ENCODE measurements at regions not wholly inside any gene's neighbourhood (a gene's known extent, or its start where the extent isn't known, plus 50 kb on each side); places are given as distances from the start of the nearest gene placed in this dataset.
"Not testable (repeated sequence)": the region's sequence is repeated elsewhere in the genome, so short reads cannot be mapped to it uniquely, and the experiment has no call there.

DNA sequence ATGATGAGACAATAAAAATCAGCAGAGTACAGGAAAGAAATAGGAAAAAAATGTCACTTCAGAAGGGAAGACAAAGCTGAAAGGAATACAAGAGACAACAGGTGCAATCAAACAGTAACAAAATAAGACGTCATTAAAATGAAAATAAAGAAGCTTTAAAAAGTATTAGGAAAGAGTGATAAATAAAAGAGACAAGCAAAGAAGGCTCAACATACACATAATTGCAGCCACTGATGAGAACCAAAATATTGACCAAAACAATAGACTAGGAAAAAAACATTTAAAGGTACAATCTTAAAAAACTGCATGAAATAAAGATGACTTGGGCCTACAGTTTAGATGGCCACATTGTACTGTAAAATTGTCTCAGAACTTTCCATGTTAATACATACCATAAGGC, 160.5 kb upstream of the MINDY3 start:
- POLR2A ChIA-PET, result no interaction called here
- no peak for TF ChIP-seq SP1 (IDR thresholded peaks at IDR 0.05)
- no peak for TF ChIP-seq ELF4 (IDR thresholded peaks at IDR 0.05)
- no peak for TF ChIP-seq FOXA1 (IDR thresholded peaks at IDR 0.05)
- no peak for TF ChIP-seq ARNT (IDR thresholded peaks at IDR 0.05)
- no peak for TF ChIP-seq BHLHE40 (IDR thresholded peaks at IDR 0.05; ENCODE audit: borderline replicate concordance)
- no peak for TF ChIP-seq HDGF (IDR thresholded peaks at IDR 0.05; ENCODE audit: borderline replicate concordance)
- no peak for TF ChIP-seq CTBP1 (IDR thresholded peaks at IDR 0.05; ENCODE audit: borderline replicate concordance)
- TF ChIP-seq, protein P1, sequence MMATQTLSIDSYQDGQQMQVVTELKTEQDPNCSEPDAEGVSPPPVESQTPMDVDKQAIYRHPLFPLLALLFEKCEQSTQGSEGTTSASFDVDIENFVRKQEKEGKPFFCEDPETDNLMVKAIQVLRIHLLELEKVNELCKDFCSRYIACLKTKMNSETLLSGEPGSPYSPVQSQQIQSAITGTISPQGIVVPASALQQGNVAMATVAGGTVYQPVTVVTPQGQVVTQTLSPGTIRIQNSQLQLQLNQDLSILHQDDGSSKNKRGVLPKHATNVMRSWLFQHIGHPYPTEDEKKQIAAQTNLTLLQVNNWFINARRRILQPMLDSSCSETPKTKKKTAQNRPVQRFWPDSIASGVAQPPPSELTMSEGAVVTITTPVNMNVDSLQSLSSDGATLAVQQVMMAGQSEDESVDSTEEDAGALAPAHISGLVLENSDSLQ (IDR thresholded peaks at IDR 0.05), result no peak
- TF ChIP-seq TARDBP (IDR thresholded peaks at IDR 0.05), result no peak
- TF ChIP-seq LEF1 (IDR thresholded peaks at IDR 0.05; ENCODE audit: borderline replicate concordance), result no peak
- TF ChIP-seq NFRKB (IDR thresholded peaks at IDR 0.05), result no peak
- TF ChIP-seq FOXK2 (IDR thresholded peaks at IDR 0.05), result no peak
- CTCF ChIA-PET, result no interaction called here
- no peak for DNase-seq (ENCODE audit: extremely low spot score)

DNA sequence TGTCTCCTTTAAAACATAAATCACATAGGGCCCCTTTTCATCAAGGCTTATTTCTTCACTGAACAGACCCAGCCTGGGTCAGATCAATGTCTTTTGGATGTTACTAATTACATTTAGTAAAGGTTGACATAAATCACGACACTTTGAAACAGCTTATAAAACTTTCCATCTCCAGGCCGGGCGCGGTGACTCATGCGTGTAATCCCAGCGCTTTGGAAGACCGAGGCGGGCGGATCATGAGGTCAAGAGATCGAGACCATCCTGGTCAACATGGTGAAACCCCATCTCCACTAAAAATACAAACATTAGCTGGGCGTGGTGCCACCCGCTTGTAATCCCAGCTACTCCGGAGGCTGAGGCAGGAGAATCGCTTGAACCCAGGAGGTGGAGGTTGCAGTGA, 166.5 kb upstream of the MINDY3 start:
- POLR2A ChIA-PET; CTCF ChIA-PET; DNase-seq (ENCODE audit: extremely low spot score): not testable (repeated sequence)

DNA sequence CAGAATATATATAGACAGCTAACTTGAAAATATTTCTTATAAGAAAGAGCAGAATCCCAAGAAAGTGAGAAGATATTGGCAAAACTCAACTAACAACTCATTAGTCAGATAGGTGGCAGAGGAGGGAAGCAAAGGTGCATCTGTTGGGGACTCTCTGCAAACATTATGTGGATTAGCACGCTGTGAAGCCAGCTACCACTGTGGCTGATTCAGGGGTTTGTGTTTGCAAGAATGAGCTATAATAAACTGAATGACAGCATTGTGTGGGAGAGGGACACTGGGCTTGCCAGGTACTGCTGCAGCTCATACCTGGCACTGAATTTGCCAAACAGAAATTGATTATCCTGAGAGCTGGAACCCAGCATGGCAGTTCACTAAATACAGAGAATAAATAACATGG, 170.3 kb upstream of the MINDY3 start:
- no peak for DNase-seq (ENCODE audit: extremely low spot score)
- ChIA-PET CTCF (no interaction called here), POLR2A (interaction anchor here (0.7 kb wide), 1 partner anchor 343 kb away, joined by 3 read pairs; no protein-coding TSS in a partner anchor)
- TF ChIP-seq CTBP1 (IDR thresholded peaks at IDR 0.05; ENCODE audit: borderline replicate concordance), result no peak
- TF ChIP-seq LEF1 (IDR thresholded peaks at IDR 0.05; ENCODE audit: borderline replicate concordance), result no peak
- TF ChIP-seq ZNF384 (IDR thresholded peaks at IDR 0.05), result no peak
- TF ChIP-seq L3MBTL2 (conservative IDR thresholded peaks at IDR 0.05), result no peak

DNA sequence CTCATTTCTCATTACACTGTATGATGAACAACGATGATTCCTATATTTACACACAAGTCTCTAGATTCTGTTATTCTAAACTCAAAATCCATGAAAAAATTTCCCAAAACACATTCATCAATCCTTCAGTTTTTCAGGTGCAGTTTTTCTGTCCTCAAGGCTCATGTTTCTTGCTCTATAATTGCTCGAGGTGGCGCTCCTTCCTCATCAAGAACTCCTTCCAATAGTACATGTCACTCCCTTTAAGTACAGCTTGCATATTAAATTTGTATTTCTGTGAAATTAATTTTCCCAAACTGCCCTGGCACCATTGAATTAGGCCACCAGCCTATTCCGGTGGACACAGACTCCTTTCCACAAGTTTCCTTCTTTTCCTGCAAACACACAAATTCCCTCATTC, 188.7 kb upstream of the MINDY3 start:
- TF ChIP-seq ZNF384 (IDR thresholded peaks at IDR 0.05) (no peak), BHLHE40 (IDR thresholded peaks at IDR 0.05; ENCODE audit: borderline replicate concordance) (no peak), NFRKB (IDR thresholded peaks at IDR 0.05) (no peak), TARDBP (IDR thresholded peaks at IDR 0.05) (no peak), LEF1 (IDR thresholded peaks at IDR 0.05; ENCODE audit: borderline replicate concordance) (no peak), SP1 (IDR thresholded peaks at IDR 0.05) (no peak)
- DNase-seq (ENCODE audit: extremely low spot score), result no peak
- ChIA-PET CTCF (no interaction called here), POLR2A (no interaction called here)

DNA sequence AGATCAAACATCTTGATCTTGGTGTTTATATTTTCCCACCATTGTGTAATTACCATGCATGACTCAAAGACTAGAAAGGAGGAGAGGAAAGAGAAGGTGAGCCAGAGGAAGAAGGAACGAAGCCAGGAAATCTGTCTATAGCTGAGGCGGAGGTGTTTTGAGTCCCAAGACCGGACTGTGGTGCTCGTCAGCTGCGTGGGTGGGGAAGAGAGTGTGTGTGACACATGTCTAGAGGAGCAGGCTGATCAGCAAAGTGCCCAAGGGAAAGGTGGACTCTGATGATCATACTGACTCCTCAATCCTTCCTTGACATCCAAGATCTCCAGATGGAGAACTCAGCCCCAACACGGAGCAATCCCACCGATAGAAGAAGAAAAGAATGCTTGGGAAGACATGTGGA, 189.5 kb upstream of the MINDY3 start:
- CTCF ChIA-PET, result no interaction called here
- TF ChIP-seq HDGF (IDR thresholded peaks at IDR 0.05; ENCODE audit: borderline replicate concordance) (no peak), FOXK2 (IDR thresholded peaks at IDR 0.05) (no peak), TARDBP (IDR thresholded peaks at IDR 0.05) (no peak), ELF4 (IDR thresholded peaks at IDR 0.05) (no peak), SUZ12 (IDR thresholded peaks at IDR 0.05) (no peak), BHLHE40 (IDR thresholded peaks at IDR 0.05; ENCODE audit: borderline replicate concordance) (no peak), LEF1 (IDR thresholded peaks at IDR 0.05; ENCODE audit: borderline replicate concordance) (no peak)
- TF ChIP-seq, protein P1 (IDR thresholded peaks at IDR 0.05), result no peak
- POLR2A ChIA-PET, result no interaction called here
- DNase-seq (ENCODE audit: extremely low spot score), result no peak

DNA sequence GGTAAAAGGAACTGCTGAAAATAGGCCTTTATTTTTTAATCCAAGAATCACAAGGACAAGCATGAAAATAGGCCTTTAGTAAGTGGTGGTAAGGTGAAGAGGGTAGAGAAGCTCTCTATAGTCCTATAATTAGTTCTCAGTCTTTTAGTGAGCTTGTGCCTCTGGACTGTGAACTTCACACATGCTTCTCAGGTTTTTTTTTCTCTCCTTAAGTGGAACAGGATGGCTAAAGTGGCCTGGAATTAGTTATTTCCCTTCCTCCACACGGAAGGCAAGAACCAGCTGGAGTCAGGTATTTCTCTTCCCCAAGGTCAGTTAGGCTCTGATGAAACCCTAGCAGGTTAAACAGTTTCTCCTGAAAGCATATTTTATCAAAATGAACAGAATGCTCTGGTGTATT, 203.0 kb upstream of the MINDY3 start:
- POLR2A ChIA-PET, result no interaction called here
- CTCF ChIA-PET, result no interaction called here
- TF ChIP-seq SUZ12 (IDR thresholded peaks at IDR 0.05) (no peak), HDGF (IDR thresholded peaks at IDR 0.05; ENCODE audit: borderline replicate concordance) (no peak), ZNF384 (IDR thresholded peaks at IDR 0.05) (no peak), CTBP1 (IDR thresholded peaks at IDR 0.05; ENCODE audit: borderline replicate concordance) (no peak), BHLHE40 (IDR thresholded peaks at IDR 0.05; ENCODE audit: borderline replicate concordance) (no peak), FOXK2 (IDR thresholded peaks at IDR 0.05) (no peak), FOXM1 (IDR thresholded peaks at IDR 0.05; ENCODE audit: borderline replicate concordance) (no peak), L3MBTL2 (conservative IDR thresholded peaks at IDR 0.05) (no peak), FOXA1 (IDR thresholded peaks at IDR 0.05) (no peak), ARNT (IDR thresholded peaks at IDR 0.05) (no peak), NFRKB (IDR thresholded peaks at IDR 0.05) (no peak)
- TF ChIP-seq, protein P1 (IDR thresholded peaks at IDR 0.05), result no peak
- no peak for DNase-seq (ENCODE audit: extremely low spot score)

DNA sequence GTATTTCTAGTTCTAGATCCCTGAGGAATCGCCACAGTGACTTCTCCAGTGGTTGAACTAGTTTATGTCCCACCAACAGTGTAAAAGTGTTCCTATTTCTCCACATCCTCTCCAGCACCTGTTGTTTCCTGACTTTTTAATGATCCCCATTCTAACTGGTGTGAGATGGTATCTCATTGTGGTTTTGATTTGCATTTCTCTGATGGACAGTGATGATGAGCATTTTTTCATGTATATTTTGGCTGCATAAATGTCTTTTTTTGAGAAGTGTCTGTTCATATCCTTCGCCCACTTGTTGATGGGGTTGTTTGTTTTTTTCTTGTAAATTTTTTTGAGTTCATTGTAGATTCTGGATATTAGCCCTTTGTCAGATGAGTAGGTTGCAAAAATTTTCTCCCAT, 223.2 kb upstream of the MINDY3 start:
- CTCF ChIA-PET, POLR2A ChIA-PET: not testable (repeated sequence)

DNA sequence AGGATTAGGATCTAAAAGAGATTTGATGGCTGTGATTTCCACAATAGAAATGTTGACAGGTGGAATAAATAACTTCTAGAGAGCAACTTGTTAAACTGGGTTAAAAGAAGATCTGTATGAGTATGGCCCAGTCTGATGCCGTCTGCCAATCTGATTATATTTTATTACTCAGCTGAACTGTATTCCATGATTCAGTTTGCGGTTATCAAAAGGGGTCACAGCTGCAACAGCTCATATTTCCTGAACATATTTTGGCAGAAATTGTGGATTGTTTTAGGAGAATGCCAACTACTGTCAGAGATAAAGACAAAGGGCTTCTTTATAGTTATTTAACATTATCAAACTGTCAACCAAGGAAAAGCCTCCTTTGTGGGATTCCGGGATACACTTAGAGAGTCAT, 244.8 kb upstream of the MINDY3 start:
- ChIA-PET POLR2A (no interaction called here), CTCF (interaction anchor here (1.1 kb wide), 1 partner anchor 11 kb away, joined by 3 read pairs; no protein-coding TSS in a partner anchor)
- TF ChIP-seq BHLHE40 (IDR thresholded peaks at IDR 0.05; ENCODE audit: borderline replicate concordance) (no peak), ZNF384 (IDR thresholded peaks at IDR 0.05) (no peak), TARDBP (IDR thresholded peaks at IDR 0.05) (no peak), SP1 (IDR thresholded peaks at IDR 0.05) (no peak), SUZ12 (IDR thresholded peaks at IDR 0.05) (no peak), ARNT (IDR thresholded peaks at IDR 0.05) (no peak), FOXM1 (IDR thresholded peaks at IDR 0.05; ENCODE audit: borderline replicate concordance) (no peak), FOXA1 (IDR thresholded peaks at IDR 0.05) (no peak), FOXK2 (IDR thresholded peaks at IDR 0.05) (no peak), L3MBTL2 (conservative IDR thresholded peaks at IDR 0.05) (no peak), CTBP1 (IDR thresholded peaks at IDR 0.05; ENCODE audit: borderline replicate concordance) (no peak), LEF1 (IDR thresholded peaks at IDR 0.05; ENCODE audit: borderline replicate concordance) (no peak), NFRKB (IDR thresholded peaks at IDR 0.05) (no peak), HDGF (IDR thresholded peaks at IDR 0.05; ENCODE audit: borderline replicate concordance) (no peak), ELF4 (IDR thresholded peaks at IDR 0.05) (no peak)
- TF ChIP-seq, protein P1 (IDR thresholded peaks at IDR 0.05), result no peak
- no peak for DNase-seq (ENCODE audit: extremely low spot score)

More for the DNA sequence above, 223.2 kb upstream of the MINDY3 start:
- DNase-seq (ENCODE audit: extremely low spot score), result not testable (repeated sequence)

All from HEK293T (cell line).